ENCODE measurements at regions not wholly inside any gene's neighbourhood (a gene's known extent, or its start where the extent isn't known, plus 50 kb on each side); places are given as distances from the start of the nearest gene placed in this dataset.

GRCh38 chrX:781224-782204, 150.9 kb downstream of the SHOX start:
- TF ChIP-seq EZH2 (IDR thresholded peaks at IDR 0.05; ENCODE audit: insufficient read depth, poor library complexity, severe bottlenecking) (no peak), EZH2phosphoT487 (IDR thresholded peaks at IDR 0.05; ENCODE audit: insufficient read depth, low read depth) (no peak)
